H9 (cell line): ENCODE measurements at regions not wholly inside any gene's neighbourhood (a gene's known extent, or its start where the extent isn't known, plus 50 kb on each side); places are given as distances from the start of the nearest gene placed in this dataset.

Source experiments
- DNase-seq: peaks from one replicate; pipeline ENCODE4 v3.0.0-alpha.2; 2017
- H2AFZ ChIP-seq: one replicate; pipeline ENCODE4 v1.6.1; 2013; ENCODE audit warnings: mild to moderate bottlenecking, low read length, control low read depth, moderate library complexity
- H2AK5ac ChIP-seq: 2 replicates; pipeline ENCODE4 v1.6.1; 2013; ENCODE audit warnings: low read length, control low read depth, mixed read lengths; ENCODE audit not compliant: insufficient read length
- H2BK120ac ChIP-seq: one replicate; pipeline ENCODE4 v1.6.1; 2013; ENCODE audit warnings: low read depth, mild to moderate bottlenecking, low read length, control low read depth, inconsistent platforms; ENCODE audit not compliant: poor library complexity, severe bottlenecking
- H2BK12ac ChIP-seq: 2 replicates; pipeline ENCODE4 v1.6.1; 2013; ENCODE audit warnings: low read length, control low read depth, mixed read lengths, low read depth; ENCODE audit not compliant: insufficient read length
- H2BK15ac ChIP-seq: 2 replicates; pipeline ENCODE4 v1.6.1; 2013; ENCODE audit warnings: low read depth, low read length, control low read depth
- H2BK20ac ChIP-seq: one replicate; pipeline ENCODE4 v1.6.1; 2013; ENCODE audit warnings: low read depth, mild to moderate bottlenecking, low read length, control low read depth, inconsistent platforms; ENCODE audit not compliant: poor library complexity, severe bottlenecking
- H2BK5ac ChIP-seq: 2 replicates; pipeline ENCODE4 v1.6.1; 2013; ENCODE audit warnings: low read length, control low read depth, mixed read lengths; ENCODE audit not compliant: insufficient read length
- H3K14ac ChIP-seq: 2 replicates; pipeline ENCODE4 v1.6.1; 2013; ENCODE audit warnings: low read length, control low read depth; ENCODE audit not compliant: insufficient read depth
- H3K18ac ChIP-seq: 2 replicates; pipeline ENCODE4 v1.6.1; 2013; ENCODE audit warnings: low read depth, mild to moderate bottlenecking, mixed read lengths, low read length, control low read depth; ENCODE audit not compliant: insufficient read length
- H3K23ac ChIP-seq: 2 replicates; pipeline ENCODE4 v1.6.1; 2013; ENCODE audit warnings: low read length, control low read depth, mixed read lengths, low read depth; ENCODE audit not compliant: insufficient read length
- H3K23me2 ChIP-seq: 2 replicates; pipeline ENCODE4 v1.6.1; 2013; ENCODE audit warnings: low read depth, mild to moderate bottlenecking, mixed read lengths, low read length, control low read depth; ENCODE audit not compliant: insufficient read length, poor library complexity, severe bottlenecking
- H3K27ac ChIP-seq: 2 replicates; pipeline ENCODE4 v1.5.1; 2013; ENCODE audit warnings: low read length, control low read depth, mixed read lengths, low read depth; ENCODE audit not compliant: insufficient read length
- H3K27me3 ChIP-seq: 2 replicates; pipeline ENCODE4 v1.6.1; 2013; ENCODE audit warnings: low read length, control low read depth, inconsistent platforms; ENCODE audit not compliant: insufficient read depth
- H3K4ac ChIP-seq: 2 replicates; pipeline ENCODE4 v1.6.1; 2013; ENCODE audit warnings: low read depth, mild to moderate bottlenecking, control low read depth, inconsistent platforms, low read length, moderate library complexity
- H3K4me1 ChIP-seq: 2 replicates; pipeline ENCODE4 v1.6.1; 2013; ENCODE audit warnings: low read length, control low read depth, inconsistent platforms; ENCODE audit not compliant: insufficient read depth
- H3K4me2 ChIP-seq: 2 replicates; pipeline ENCODE4 v1.6.1; 2013; ENCODE audit warnings: low read length, control low read depth, mixed read lengths; ENCODE audit not compliant: insufficient read length, insufficient read depth
- H3K56ac ChIP-seq: 2 replicates; pipeline ENCODE4 v1.6.1; 2013; ENCODE audit warnings: low read depth, mild to moderate bottlenecking, mixed read lengths, low read length, control low read depth; ENCODE audit not compliant: insufficient read length
- H3K79me1 ChIP-seq: 2 replicates; pipeline ENCODE4 v1.6.1; 2013; ENCODE audit warnings: low read depth, mild to moderate bottlenecking, moderate library complexity, low read length, control low read depth, inconsistent platforms; ENCODE audit not compliant: insufficient read depth, poor library complexity, severe bottlenecking
- H3K79me2 ChIP-seq: 2 replicates; pipeline ENCODE4 v1.6.1; 2013; ENCODE audit warnings: low read length, control low read depth, inconsistent platforms; ENCODE audit not compliant: insufficient read depth
- H3K9ac ChIP-seq: 2 replicates; pipeline ENCODE4 v1.6.1; 2013; ENCODE audit warnings: low read length, control low read depth, mixed read lengths; ENCODE audit not compliant: insufficient read length; ENCODE audit errors: extremely low read depth
- H3K9me3 ChIP-seq: one replicate; pipeline ENCODE4 v1.6.1; 2013; ENCODE audit warnings: low read depth, low read length, inconsistent platforms; ENCODE audit not compliant: control insufficient read depth
- H3T11ph ChIP-seq: one replicate; pipeline ENCODE4 v1.6.1; 2013; ENCODE audit warnings: mild to moderate bottlenecking, low read length, control low read depth, inconsistent platforms
- H4K20me1 ChIP-seq: one replicate; pipeline ENCODE4 v1.6.1; 2013; ENCODE audit not compliant: control insufficient read depth, insufficient read length, insufficient read depth
- H4K5ac ChIP-seq: 2 replicates; pipeline ENCODE4 v1.6.1; 2013; ENCODE audit warnings: low read depth, mild to moderate bottlenecking, mixed read lengths, low read length, control low read depth; ENCODE audit not compliant: insufficient read length
- H4K8ac ChIP-seq: replicated peaks from 2 replicates; pipeline ENCODE4 v1.6.1; 2013; ENCODE audit warnings: low read length, control low read depth, mixed read lengths, low read depth; ENCODE audit not compliant: insufficient read length
- H4K91ac ChIP-seq: 2 replicates; pipeline ENCODE4 v1.6.1; 2013; ENCODE audit warnings: low read depth, mild to moderate bottlenecking, moderate library complexity, mixed read lengths, low read length, control low read depth; ENCODE audit not compliant: insufficient read length
- H3K27ac Mint-ChIP-seq, 3 experiments: 2 replicates in 2 of 3; 3 replicates in 1 of 3; pipeline ENCODE4 v1.8.0; 2020 to 2021; ENCODE audit warnings: mixed read lengths in 3 of 3, mild to moderate bottlenecking in 1 of 3, moderate library complexity in 1 of 3
- H3K27me3 Mint-ChIP-seq: 2 replicates; pipeline ENCODE4 v1.8.0; 2021; ENCODE audit warnings: low read depth, mild to moderate bottlenecking, moderate library complexity, mixed read lengths
- H3K36me3 Mint-ChIP-seq, 3 experiments: 2 replicates in 2 of 3; 3 replicates in 1 of 3; pipeline ENCODE4 v1.8.0; 2020 to 2021; ENCODE audit warnings: low read depth in 3 of 3, mixed read lengths in 3 of 3; ENCODE audit not compliant: insufficient read depth in 1 of 3
- H3K4me1 Mint-ChIP-seq, 2 experiments: 2 replicates each; pipeline ENCODE4 v1.8.0; 2020; ENCODE audit warnings: mixed read lengths in 2 of 2
- H3K4me3 Mint-ChIP-seq, 2 experiments: 2 replicates in 1 of 2; 3 replicates in 1 of 2; pipeline ENCODE4 v1.8.0; 2020 to 2021; ENCODE audit warnings: mild to moderate bottlenecking in 2 of 2, mixed read lengths in 2 of 2, moderate library complexity in 1 of 2
- H3K9me3 Mint-ChIP-seq, 2 experiments: 2 replicates in 1 of 2; 3 replicates in 1 of 2; pipeline ENCODE4 v1.8.0; 2020; ENCODE audit warnings: mild to moderate bottlenecking in 2 of 2, mixed read lengths in 2 of 2, moderate library complexity in 1 of 2
- CTCF ChIP-seq: fragments of 200-600 bp; sonication (generic); conservative IDR thresholded peaks from 3 replicates; pipeline ENCODE4 v1.8.0; 2021; ENCODE audit warnings: antibody characterized with exemption, mild to moderate bottlenecking
- WGBS: extraction: QIAGEN DNeasy Blood & Tissue Kit; methylation state at CpG from one replicate; pipeline ENCODE4 v1.1.7; 2013; ENCODE audit warnings: missing lambda C conversion rate, low lambda C conversion rate, mixed read lengths; ENCODE audit not compliant: insufficient read length; ENCODE audit errors: extremely low coverage; 5-methylcytosine and 5-hydroxymethylcytosine counted together

GRCh38 chr2:41170589-41170988 lies 718.7 kb upstream of the SLC8A1 start:
- H2AK5ac ChIP-seq, result no peak overlapping the region
- no peak overlapping the region for H2BK20ac ChIP-seq
- H2AFZ ChIP-seq, result no peak overlapping the region
- no peak overlapping the region for H3K56ac ChIP-seq
- Mint-ChIP-seq H3K4me3 (no peak overlapping the region), H3K9me3 (no peaks in the 10 kb centered on the region), H3K4me1 (peaks cover 8 to 12% of the 10 kb centered on the region in 2 experiments), H3K27me3 (no peaks in the 10 kb centered on the region), H3K27ac (no peak overlapping the region), H3K36me3 (no peaks in the 10 kb centered on the region)
- no peak overlapping the region for H3K4ac ChIP-seq
- no peak overlapping the region for H3T11ph ChIP-seq
- peaks cover 4% of the 10 kb centered on the region; the same call in 1 of the 2 replicates for H3K4me1 ChIP-seq
- no peak overlapping the region for H3K27ac ChIP-seq
- H4K20me1 ChIP-seq, result no peaks in the 10 kb centered on the region
- H3K18ac ChIP-seq, result no peak overlapping the region
- no peak overlapping the region for H3K4me2 ChIP-seq
- no peaks in the 10 kb centered on the region for H3K27me3 ChIP-seq
- no peaks in the 10 kb centered on the region for H3K79me1 ChIP-seq
- no peak overlapping the region for H4K5ac ChIP-seq
- no peak overlapping the region for H3K9ac ChIP-seq
- no peak overlapping the region for H2BK120ac ChIP-seq
- no peak overlapping the region for H4K91ac ChIP-seq
- no peak overlapping the region for H2BK5ac ChIP-seq
- no peak for TF ChIP-seq CTCF
- no peak overlapping the region for H2BK12ac ChIP-seq
- no peak overlapping the region for H2BK15ac ChIP-seq
- no peak overlapping the region for H3K23ac ChIP-seq
- WGBS, result no CpG with 5 or more reads among the region's 1 CpG
- no peak for DNase-seq
- no peak overlapping the region for H4K8ac ChIP-seq
- H3K9me3 ChIP-seq, result no peaks in the 10 kb centered on the region
- H3K23me2 ChIP-seq, result no peaks in the 10 kb centered on the region
- H3K14ac ChIP-seq, result no peak overlapping the region
- no peaks in the 10 kb centered on the region for H3K79me2 ChIP-seq
